ENCODE measurements at regions not wholly inside any gene's neighbourhood (a gene's known extent, or its start where the extent isn't known, plus 50 kb on each side); places are given as distances from the start of the nearest gene placed in this dataset.

- Histone ChIP-seq H3K4me3 (ENCODE audit: low read length) (no peak overlapping the region), H3K36me3 (ENCODE audit: control insufficient read depth, low read length) (no peaks in the 10 kb centered on the region), H3F3A (ENCODE audit: control insufficient read depth, insufficient read depth) (no peaks in the 10 kb centered on the region), H4K20me1 (ENCODE audit: control insufficient read depth, insufficient read depth, low read depth, low read length) (no peaks in the 10 kb centered on the region), H3K9me2 (replicated peaks; ENCODE audit: control insufficient read depth, low read length) (no peaks in the 10 kb centered on the region), H3K4me2 (ENCODE audit: low read length) (no peak overlapping the region), H3K9me3 (ENCODE audit: control insufficient read depth, insufficient read depth, low read length) (no peaks in the 10 kb centered on the region), H3K27ac (ENCODE audit: low read depth, low read length) (no peak overlapping the region), H3K27me3 (ENCODE audit: control insufficient read depth, low read length) (peaks cover 4% of the 10 kb centered on the region; the same call in 1 of the 2 replicates), H3K79me2 (ENCODE audit: control insufficient read depth, low read length) (no peaks in the 10 kb centered on the region), H3K4me1 (ENCODE audit: control insufficient read depth, low read length) (peaks cover 14% of the 10 kb centered on the region)
- TF ChIP-seq CTCF (IDR thresholded peaks at IDR 0.05; ENCODE audit: low read depth, low read length, poor library complexity, severe bottlenecking) (no peak), EZH2phosphoT487 (IDR thresholded peaks at IDR 0.05; ENCODE audit: borderline replicate concordance, low read length) (no peak)
Observed at GRCh38 chr1:222452031-222452430, 95.9 kb downstream of the HHIPL2 start.

DNA sequence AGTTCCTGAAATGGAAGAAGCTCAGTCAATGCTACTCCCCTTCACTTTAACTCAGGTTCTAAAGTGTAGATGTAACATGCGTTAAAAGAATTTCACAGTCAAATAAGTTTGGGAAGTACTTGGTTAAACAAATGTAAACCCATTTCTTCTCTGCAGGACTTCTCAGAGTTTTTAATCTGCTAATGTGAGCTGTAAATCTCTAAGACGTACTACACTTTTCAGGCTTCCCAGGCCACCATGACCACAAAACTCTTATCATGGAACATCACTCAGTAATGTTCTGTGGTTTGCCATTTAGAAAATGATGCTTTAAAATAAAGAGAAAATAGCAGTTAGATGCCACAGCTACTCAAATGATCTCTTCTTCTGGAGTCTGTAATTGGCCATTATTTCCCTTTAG is 104.3 kb downstream of the HHIPL2 start:
- no peaks in the 10 kb centered on the region for H3K79me2 ChIP-seq (ENCODE audit: control insufficient read depth, low read length)
- no peaks in the 10 kb centered on the region for H3K36me3 ChIP-seq (ENCODE audit: control insufficient read depth, low read length)
- H3K27ac ChIP-seq (ENCODE audit: low read depth, low read length) = no peak overlapping the region
- no peaks in the 10 kb centered on the region for H3K9me3 ChIP-seq (ENCODE audit: control insufficient read depth, insufficient read depth, low read length)
- no peaks in the 10 kb centered on the region for H3K9me2 ChIP-seq (replicated peaks; ENCODE audit: control insufficient read depth, low read length)
- H3K4me3 ChIP-seq (ENCODE audit: low read length) = no peak overlapping the region
- peaks cover 7% of the 10 kb centered on the region; the same call in 1 of the 2 replicates for H3K27me3 ChIP-seq (ENCODE audit: control insufficient read depth, low read length)
- TF ChIP-seq CTCF (IDR thresholded peaks at IDR 0.05; ENCODE audit: low read depth, low read length, poor library complexity, severe bottlenecking) (no peak), EZH2phosphoT487 (IDR thresholded peaks at IDR 0.05; ENCODE audit: borderline replicate concordance, low read length) (no peak)
- no peaks in the 10 kb centered on the region for H3K4me1 ChIP-seq (ENCODE audit: control insufficient read depth, low read length)
- no peak overlapping the region for H3K4me2 ChIP-seq (ENCODE audit: low read length)
- H3F3A ChIP-seq (ENCODE audit: control insufficient read depth, insufficient read depth) = no peaks in the 10 kb centered on the region
- no peaks in the 10 kb centered on the region for H4K20me1 ChIP-seq (ENCODE audit: control insufficient read depth, insufficient read depth, low read depth, low read length)

- Histone ChIP-seq H3F3A (ENCODE audit: control insufficient read depth, insufficient read depth) (no peaks in the 10 kb centered on the region), H3K4me1 (ENCODE audit: control insufficient read depth, low read length) (no peaks in the 10 kb centered on the region), H3K4me3 (ENCODE audit: low read length) (no peak overlapping the region), H3K79me2 (ENCODE audit: control insufficient read depth, low read length) (no peaks in the 10 kb centered on the region), H3K9me3 (ENCODE audit: control insufficient read depth, insufficient read depth, low read length) (no peaks in the 10 kb centered on the region), H3K4me2 (ENCODE audit: low read length) (no peak overlapping the region), H4K20me1 (ENCODE audit: control insufficient read depth, insufficient read depth, low read depth, low read length) (no peaks in the 10 kb centered on the region), H3K36me3 (ENCODE audit: control insufficient read depth, low read length) (no peaks in the 10 kb centered on the region), H3K9me2 (replicated peaks; ENCODE audit: control insufficient read depth, low read length) (no peaks in the 10 kb centered on the region), H3K27ac (ENCODE audit: low read depth, low read length) (no peak overlapping the region), H3K27me3 (ENCODE audit: control insufficient read depth, low read length) (peaks cover 7% of the 10 kb centered on the region; the same call in 1 of the 2 replicates)
- TF ChIP-seq CTCF (IDR thresholded peaks at IDR 0.05; ENCODE audit: low read depth, low read length, poor library complexity, severe bottlenecking) (no peak), EZH2phosphoT487 (IDR thresholded peaks at IDR 0.05; ENCODE audit: borderline replicate concordance, low read length) (no peak)
Observed at GRCh38 chr1:222441066-222441465, 106.8 kb downstream of the HHIPL2 start.
